T-helper 1 cell (primary cell): ENCODE measurements at regions not wholly inside any gene's neighbourhood (a gene's known extent, or its start where the extent isn't known, plus 50 kb on each side); places are given as distances from the start of the nearest gene placed in this dataset.
"Not testable (repeated sequence)": the region's sequence is repeated elsewhere in the genome, so short reads cannot be mapped to it uniquely, and the experiment has no call there.

Experiments used
- DNase-seq, 5 donors: peaks; one replicate each; pipeline ENCODE4 v3.0.0-alpha.2; 2012 to 2020

DNA sequence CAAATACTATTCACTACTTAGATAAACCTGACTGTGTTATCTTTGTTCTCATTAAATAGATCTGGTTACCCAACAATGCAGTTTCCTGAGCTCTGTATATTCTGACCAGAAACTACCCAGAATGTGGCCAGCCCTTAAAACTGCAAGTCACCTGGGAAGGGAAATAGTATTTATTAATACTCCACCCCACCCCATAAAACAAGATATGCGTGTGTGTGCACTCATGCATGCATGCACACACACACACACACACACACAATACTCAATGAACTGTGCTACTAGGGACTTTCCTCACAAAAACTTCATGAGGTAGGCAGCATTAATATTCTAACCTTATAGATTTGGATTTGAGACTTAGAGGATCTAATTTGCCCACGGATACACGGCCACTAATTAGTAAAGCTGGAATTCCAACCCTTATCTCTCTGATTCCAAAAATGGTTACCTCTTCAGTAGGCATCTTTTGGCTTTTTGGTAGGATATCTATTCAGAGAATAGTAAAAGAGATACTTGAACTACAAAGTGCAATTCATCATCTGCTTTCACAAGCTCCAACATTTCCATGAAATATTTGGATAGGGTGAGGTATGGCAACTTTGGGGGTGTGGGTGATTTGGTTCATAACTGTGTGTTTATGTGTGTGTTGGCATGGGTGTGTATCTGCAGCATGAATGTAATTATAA, 197.0 kb upstream of the CFAP20DC start:
- DNase-seq: no peak

DNA sequence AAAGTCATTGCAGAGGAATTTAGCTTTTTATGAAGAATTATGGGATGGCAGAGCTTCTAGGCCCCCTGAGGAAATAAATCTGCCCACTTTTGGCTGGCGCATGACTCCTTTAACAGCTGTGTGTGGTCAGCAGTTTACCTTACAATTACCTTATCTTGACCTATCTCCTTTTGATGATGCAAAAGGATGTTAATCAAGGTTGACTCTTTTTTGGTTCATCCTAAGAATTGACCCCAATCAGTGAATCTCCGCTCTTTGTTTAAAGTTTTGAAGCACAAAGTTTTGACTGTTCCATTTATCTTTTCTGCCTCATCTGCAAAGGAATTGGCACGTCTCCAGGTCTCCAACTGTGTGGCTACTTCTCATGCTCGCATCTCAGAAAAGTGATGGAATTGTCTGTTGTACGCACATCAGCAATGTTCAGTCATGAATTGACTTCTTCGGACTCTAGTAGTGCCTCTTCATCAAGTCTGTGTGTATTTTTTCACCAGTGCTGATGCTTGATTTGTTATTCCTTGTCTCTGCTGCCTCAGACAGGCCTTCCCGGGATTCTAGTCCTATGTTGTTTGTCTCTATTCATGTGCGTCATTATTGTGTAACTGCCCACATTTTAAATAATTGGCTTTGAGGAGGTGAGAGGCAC, 196.2 kb upstream of the CFAP20DC start:
- no peak for DNase-seq

DNA sequence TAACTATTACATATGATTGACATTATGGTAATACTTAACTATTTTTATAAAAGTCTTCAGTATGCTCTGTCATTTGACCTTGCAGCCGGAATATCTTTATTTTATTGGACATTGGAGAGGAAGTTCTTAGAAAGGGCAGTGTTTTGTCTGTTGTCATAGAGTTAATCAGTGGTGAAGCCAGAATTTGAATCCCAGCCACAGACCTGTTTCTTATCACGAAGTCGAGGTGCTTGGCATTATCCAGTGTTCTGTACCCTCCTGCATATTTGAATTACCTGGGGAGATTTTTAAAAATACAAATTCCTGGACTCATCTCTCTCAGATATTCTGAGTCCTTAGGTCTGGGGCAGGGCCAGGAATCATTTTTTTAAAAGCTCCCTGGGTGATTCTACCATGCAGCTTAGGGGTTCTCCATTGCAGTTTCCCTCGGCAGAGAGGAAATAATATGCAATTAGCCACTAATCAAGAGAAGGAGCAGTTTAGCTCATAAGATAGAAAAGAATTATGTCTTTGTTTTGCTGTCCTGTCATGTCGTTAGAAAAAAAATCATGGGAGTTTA, 195.6 kb upstream of the CFAP20DC start:
- DNase-seq: no peak

DNA sequence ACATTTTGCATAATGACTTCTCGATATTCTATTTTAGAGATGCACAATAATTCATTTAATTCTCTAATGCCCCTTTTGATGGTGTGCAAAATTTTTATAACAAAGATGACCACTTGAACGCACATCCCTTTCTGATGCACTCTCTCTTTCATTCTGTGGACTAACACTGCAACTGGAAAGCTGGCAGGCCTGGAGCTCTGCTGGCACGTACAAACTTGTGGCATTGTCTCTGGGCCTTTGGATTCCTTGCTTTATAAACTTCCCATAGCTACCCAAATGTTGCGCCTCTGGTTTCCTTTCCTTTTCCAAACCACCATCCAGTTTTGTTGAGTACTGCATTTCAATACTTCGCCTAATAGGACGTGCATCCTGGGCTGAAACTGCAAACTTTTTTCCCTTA, 194.5 kb upstream of the CFAP20DC start:
- no peak for DNase-seq

DNA sequence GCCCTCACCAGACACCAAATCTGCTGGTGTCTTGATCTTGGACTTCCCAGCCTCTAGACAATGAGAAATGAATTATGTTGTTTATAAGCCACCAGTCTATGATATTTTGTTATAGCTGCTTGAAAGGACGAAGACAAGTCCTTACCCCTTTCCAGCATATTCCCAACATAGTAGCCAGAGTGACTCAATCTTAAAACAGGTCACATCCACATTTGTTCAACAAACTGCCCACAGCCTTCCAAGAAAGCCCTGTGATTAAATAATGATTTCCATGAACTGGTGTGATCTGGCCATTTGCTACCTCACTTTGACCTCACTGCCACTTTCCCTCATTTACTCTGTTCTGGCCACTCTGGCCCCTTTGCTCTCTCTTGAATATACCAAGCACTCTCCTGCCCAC, 193.7 kb upstream of the CFAP20DC start:
- DNase-seq: no peak

DNA sequence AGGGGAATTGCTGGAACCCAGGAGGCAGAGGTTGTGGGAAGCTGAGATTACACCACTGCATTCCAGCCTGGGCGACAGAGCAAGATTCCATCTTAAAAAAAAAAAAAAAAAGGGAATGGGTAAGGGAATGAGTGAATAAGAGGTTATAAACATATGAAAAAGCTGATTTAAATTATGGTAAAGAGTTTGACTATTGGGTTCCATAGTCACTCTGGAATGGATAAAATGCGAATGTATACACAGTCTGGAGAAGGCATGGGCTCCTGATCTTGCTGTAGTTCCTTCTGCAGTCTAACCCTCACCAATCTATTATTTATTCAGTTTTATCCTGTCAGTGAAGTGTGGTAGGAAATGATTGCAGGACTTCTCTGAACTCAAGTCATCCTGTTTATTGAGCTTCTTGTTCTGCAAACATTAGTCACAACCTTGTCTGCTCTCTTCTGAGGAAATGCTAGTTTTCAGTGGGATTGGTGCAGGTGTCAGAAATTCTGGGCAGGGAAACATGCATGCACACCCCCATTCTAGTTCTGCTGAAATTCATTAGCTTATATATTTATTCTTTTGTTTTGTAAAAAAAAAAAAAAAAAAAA, 190.9 kb upstream of the CFAP20DC start:
- DNase-seq: peak in 1 of 5 donors; percentile 12

DNA sequence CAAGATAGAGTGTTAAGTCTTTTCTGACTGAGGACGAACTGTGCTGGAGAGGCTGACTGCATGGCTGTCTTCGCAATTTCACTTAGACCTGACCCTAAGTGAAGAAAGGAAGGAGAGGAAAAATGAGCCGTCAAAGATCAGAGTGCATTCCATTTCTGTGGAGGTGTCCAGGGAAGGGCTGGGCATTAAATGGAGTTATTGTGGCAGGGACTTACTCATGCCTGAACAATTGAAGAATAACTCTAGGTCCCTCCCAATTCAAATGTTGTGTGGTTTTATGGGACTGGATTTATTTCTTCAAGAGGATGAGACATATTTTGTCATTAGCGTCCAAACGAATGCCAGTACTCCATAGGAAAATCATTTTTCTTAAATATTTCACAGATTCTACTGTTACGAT, 187.3 kb upstream of the CFAP20DC start:
- no peak for DNase-seq

DNA sequence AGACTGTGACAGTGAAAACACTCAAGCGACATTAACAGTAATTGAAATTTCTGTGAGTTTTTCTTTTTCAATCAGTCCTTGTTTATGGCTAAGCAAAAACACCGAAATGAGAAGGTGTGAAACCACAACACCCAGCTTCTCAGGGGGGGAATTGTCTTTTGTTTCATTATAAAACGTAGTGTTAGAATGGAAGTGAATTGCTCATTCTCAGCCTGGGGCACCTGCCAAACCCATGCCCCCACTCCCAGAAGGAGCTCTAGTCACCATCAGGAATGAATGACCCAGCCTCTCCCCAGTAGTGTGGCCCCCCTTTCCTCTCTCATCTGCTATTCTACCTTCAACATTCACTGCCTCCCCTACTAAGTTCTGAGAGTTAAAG, 185.8 kb upstream of the CFAP20DC start:
- peak in 1 of 5 donors; percentile 81 for DNase-seq

DNA sequence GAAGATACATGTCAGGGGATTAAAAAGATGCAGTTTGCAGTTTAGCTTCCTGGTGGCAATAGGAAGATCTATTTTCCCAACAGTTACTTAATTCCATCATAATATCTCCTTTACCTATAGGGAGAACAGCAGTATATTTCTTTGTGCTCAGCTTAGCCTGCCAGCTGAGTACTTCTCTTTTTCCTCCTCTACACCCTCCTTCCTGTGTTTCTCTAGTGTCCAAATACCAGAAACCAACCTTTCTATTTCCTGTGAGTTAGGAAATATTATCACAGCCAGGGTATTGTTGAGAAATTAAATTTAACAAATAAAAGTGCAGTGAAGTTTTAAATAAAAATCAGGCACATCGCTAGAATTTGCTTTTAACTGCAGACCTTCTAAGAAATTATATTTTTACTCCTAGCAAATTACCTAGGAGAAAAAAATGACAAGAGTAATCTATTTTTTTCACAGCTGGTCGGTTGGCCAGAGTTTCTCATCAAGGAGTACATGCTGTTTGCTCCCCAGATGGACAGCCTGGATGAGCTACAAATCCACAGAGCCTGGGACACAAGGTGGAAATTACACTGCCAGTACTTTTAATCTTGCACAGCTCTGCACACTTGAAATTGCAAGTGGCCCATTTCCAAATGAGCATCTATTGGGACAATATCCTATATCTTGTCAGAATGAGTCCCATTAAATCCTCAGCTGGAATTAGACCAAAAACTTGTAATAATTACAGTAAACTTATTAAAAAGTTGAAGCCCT, 185.2 kb upstream of the CFAP20DC start:
- no peak for DNase-seq

DNA sequence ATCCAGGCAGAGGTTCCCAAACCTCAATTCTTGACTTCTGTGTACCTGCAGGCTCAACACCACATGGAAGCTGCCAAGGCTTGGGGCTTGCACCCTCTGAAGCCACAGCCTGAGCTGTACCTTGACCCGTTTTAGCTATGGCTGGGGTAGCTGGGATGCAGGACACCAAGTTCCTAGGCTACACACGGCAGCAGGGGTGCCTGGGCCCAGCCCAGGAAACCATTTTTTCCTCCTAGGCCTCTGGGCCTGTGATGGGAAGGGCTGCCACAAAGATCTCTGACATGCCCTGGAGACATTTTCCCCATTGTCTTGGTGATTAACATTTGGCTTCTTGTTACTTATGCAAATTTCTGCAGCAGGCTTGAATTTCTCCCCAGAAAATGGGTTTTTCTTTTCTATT, 180.6 kb upstream of the CFAP20DC start:
- DNase-seq: not testable (repeated sequence)

DNA sequence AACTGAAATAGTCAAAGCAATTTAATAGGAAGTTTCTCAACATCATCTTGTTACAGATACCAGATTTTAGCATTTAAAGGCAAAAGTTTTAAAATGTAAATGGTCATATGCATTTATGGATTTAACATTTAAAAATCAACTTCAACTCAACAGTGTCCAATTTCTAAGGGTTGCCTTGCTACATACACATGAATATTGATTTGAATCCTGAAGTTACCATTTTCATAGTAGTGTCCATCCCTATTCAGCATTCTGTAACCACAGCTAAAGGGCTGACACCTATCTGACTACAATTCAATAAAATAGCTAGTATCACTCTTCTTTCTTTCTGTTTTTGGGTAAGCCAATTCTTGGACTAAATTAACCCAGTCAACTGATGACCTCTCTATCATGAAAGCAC, 164.0 kb upstream of the CFAP20DC start:
- no peak for DNase-seq

DNA sequence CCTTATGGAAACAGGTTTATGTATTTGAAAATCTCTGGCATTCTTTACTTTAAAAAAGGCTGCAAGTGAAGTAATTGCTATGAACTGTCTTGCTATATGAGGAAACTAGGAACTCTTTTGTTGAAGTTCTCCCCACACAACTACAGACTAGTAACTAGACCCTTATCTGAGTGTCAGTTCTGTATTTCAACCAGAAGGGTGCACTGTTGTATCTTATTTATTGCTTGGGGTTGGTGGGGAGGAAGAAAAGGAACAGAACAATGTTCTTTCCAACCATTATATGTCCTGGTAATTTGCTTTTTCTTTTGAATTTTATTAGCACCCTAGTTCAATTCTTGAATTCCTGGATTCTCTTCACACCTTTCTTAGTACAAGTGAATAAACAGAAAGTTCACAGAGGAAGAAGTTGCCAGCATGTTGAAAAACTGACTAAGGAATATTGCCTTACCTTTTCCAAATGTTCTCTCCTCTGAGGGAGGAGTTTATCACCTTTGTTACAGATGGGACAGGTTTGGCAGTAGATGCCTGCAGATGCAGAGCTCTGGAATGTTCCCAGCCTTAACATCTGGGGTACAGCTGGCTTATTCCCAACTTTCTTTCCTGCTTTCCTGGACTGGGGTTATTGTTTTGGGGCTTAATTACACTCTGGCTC, 162.4 kb upstream of the CFAP20DC start:
- peak in 1 of 5 donors; percentile 60 for DNase-seq

DNA sequence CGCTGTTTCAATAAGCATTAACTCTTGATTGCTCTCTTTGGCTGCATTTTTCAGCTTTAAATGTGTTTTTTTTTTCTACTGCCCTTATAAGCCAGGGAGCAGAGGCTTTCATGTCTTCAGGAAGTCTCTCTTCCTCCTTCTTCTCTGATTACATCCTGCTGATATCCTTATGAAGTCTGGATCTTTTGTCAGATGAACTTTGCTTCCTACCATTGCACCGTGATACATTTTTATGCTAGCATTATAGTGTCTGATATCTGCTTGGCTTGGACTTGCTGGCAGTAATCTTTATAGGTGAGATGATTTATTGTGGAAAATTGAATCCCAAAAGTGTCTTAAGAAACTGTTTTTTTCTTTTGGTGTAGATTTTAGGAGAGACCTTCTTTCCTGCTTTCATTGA, 160.4 kb upstream of the CFAP20DC start:
- DNase-seq: no peak

DNA sequence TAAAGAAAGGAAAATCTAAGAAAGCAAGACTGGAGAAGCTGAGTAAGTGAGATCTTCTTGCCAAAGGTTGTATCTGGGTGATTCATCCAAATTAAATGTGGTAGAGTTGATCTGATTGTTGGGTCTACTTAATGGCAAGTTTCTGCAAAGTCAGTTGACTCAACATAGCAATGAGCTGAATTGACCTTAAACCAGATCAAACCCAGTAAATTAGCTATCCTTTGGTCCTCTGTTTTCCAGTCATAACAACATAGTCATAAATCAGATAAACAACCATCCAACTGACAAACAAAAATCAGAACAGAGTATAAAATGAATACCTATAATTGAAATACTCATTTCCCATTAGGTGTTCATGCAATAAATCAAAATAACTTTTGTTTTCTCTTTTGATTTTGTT, 142.6 kb upstream of the CFAP20DC start:
- DNase-seq: no peak

DNA sequence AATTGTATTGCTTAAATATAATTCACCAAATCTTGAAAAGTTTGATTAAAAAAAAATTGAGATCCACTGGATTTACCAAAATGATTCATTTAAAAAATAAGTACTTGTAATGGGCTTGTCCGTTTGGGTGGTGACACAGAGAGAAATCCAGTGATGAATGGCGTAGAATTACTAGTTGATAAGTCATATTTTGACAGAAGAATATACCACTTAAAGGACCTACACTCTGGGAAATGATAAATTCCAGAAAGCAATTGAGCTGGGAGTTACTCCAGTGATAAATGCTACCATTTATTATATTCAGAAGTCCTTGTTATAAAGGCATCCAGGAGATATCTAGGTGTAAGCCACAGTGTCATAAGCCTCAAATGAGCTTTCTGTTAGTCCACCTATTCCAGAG, 141.8 kb upstream of the CFAP20DC start:
- no peak for DNase-seq

DNA sequence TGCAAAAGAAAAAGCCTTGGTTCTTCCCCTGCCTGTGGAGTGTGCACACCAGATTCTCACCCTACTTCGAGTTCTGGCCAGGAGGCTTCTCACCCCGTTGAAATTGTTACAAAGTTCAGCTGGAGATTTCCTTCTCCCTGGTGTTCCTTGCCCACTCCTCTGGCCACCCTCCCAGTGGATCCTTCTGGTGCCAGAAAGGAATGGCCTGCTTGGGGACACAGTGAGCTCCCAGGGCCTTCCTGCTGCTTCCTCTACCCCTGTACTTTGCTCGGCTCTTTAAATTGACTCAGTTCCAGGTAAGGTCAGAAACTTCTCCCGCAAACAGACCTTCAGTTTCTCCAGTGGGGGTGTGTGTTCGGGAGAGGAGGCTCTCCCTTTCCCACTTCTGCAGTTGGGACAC, 140.1 kb upstream of the CFAP20DC start:
- no peak for DNase-seq

DNA sequence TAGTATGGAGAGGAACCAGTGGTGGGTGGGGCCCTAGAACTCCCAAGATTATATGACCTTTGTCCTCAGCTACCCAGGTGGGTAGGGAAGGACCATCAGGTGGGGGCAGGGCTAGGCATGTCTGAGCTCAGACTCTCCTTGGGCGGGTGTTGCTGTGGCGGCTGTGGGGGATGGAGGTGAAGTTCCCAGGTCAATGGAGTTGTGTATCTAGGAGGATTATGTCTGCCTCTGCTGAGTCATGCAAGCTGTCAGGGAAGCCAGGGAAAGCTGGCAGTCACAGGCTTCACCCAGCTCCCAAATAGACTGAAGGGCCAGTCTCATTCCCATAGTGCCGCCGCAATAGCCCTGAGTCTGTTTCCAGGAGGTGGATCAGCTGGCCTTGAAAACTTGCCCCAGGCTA, 139.7 kb upstream of the CFAP20DC start:
- no peak for DNase-seq

DNA sequence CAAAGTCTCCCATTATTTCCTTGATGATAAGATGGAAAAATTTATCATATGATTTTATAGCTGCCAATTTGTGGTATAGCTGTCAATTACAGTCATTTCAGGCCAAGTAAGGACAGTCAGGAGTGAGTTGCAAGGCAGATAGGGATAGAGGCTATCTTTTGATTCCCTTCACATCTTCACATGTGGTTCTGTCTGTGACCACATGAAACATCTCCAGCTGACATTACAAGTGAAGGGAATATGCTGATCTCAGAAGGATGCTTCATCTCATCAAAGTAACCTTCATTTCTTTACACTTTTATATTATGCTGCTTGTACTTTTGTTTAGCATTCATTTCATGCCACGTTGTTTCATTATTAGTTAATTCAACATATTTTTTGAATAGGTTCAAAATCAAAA, 136.9 kb upstream of the CFAP20DC start:
- no peak for DNase-seq

DNA sequence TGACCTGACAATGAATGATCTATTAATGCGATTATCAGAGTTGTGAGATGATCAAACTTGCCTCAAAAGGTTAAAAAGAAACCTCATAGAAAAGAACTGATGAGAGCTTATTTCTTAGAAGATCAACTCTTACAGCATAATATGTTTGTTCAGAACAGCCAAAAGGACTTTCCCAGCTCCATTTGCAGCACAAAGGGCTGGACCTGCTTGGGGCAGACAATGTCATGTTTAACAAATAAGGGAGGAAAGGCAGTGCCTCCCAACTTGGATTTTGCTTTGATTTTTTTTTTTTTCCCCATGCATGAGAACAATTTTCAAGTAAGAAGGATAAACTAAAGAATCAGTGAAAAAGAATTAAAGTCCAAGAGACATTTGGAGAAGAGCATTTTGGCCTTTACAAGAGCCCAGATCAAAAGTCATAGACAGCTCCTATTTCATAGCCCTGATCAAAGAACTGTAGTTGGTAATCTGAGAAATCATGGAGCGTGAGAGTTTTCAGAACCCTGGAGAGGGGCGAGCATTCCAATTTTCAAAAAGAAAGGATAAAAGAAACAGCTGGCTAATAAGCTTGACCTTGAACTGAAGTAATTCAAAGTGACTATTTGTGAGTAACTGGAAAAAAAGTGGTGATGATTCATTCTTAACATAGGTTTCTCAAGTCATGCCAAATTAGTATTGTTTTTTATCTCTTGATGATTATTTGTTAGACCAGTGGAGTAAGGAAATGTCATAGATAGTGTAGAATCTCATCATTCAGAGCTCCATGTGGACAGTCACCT, 136.0 kb upstream of the CFAP20DC start:
- no peak for DNase-seq

DNA sequence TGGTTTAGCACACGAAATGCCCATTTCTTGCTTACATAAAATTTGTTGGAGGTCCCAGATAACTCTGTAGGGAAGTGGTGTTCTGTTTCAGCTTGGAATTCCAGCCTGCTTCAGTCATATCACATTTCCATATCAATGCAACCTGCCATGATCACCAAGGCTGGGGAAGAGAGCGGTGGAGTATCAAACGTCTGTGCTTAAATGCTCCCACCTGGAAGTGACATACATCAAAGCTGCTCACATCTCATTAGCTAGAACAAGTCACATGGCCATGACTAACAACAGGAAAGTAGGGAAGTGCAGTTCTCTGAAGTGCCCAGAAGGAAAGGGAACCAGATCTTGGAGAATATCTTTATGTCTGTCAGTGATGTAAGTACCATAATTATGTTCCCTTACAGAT, 130.2 kb upstream of the CFAP20DC start:
- no peak for DNase-seq

DNA sequence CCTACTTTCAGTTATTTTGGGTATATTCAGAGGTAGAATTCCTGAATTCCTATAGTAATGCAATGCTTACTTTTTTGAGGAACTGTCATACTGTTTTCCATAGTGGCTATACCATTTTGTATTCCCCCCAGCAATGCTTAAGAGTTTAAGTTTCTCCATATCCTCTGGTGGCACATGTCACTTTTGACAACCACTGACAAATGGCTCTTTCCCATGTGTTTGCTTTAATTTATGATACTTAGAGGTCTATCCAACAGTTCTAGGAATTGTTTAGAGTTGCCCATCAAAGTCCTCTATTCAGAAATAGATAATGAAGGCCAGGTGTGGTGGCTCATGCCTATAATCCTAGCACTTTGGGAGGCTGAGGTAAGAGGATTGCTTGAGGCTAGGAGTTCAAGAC, 128.9 kb upstream of the CFAP20DC start:
- DNase-seq: no peak

DNA sequence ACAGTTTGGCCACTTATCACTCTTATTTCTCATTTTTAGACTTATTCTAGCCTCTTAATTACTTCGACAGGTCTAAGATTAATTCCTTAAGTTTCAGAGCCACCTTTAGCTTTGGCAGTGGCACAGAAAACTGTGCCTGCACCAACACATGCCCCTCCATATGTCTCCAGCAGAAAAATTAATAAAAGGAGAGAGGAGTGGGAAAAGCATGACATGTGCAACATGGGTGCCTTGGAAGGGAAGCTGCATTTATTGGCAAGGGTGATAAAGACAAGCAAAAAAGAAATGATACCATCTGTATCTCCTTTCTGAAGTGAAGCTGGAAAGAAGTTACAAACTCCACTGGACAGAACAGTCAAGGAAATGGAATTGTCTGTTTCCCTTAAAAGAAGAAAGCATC, 121.7 kb upstream of the CFAP20DC start:
- no peak for DNase-seq
